Testis (tissue), 2 donors: ENCODE measurements at regions not wholly inside any gene's neighbourhood (a gene's known extent, or its start where the extent isn't known, plus 50 kb on each side); places are given as distances from the start of the nearest gene placed in this dataset.

Source experiments
- CTCF ChIP-seq, 3 experiments: fragments of 450-650 bp in 2 of 3; fragments of 200-600 bp in 1 of 3; sonication (generic) in 1 of 3; IDR thresholded peaks; one replicate each; pipeline ENCODE4 v1.5.1; 2016 to 2019; ENCODE audit warnings: antibody characterized with exemption in 3 of 3, mild to moderate bottlenecking in 2 of 3, moderate library complexity in 1 of 3
- POLR2A ChIP-seq: fragments of 450-650 bp; IDR thresholded peaks from one replicate; pipeline ENCODE4 v1.6.1; 2017; ENCODE audit warnings: antibody characterized with exemption, mild to moderate bottlenecking, moderate library complexity

- TF ChIP-seq CTCF (IDR thresholded peaks at IDR 0.05) (no peak), POLR2A (no peak)
Measured at GRCh38 chr6:88388589-88388988, 222.4 kb upstream of the CNR1 start.
